ENCODE measurements at regions not wholly inside any gene's neighbourhood (a gene's known extent, or its start where the extent isn't known, plus 50 kb on each side); places are given as distances from the start of the nearest gene placed in this dataset.

DNA sequence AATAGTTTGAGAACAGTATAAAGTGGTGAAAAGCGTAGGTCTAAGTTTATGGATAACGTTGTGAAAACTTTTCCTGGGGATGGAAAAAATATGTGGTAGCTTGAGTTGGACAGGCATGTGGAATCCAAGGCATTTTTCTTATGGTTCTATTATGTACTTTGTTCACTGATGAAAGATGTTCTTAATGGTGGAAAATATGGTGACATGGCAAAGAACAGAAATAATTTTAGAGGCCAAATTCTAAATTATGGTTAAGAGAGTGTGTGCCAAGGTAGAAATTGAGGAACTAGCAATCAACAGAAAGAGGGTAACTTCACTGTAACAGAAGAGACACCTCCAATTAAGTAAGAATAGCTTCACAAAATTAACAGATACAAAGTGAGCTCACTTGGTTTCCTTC lies 427.8 kb downstream of the SLC6A15 start:
- Mint-ChIP-seq H3K4me3 (no peak overlapping the region), H3K4me1 (no peaks in the 10 kb centered on the region), H3K27ac (no peak overlapping the region), H3K27me3 (no peaks in the 10 kb centered on the region), H3K9me3 (ENCODE audit: insufficient read depth) (no peaks in the 10 kb centered on the region)
- Histone ChIP-seq H3K27me3 (replicated peaks in 1 of 4; ENCODE audit: control extremely low read depth in 1 of 4, control insufficient read depth in 3 of 4, insufficient read depth in 4 of 4, low read length in 3 of 4) (no peaks in the 10 kb centered on the region), H4K20me1 (ENCODE audit: control insufficient read depth, insufficient read depth, low read length, poor library complexity, severe bottlenecking) (no peaks in the 10 kb centered on the region), H3K4me2 (replicated peaks; ENCODE audit: low read depth, low read length, poor library complexity, severe bottlenecking) (no peak overlapping the region), H3K4me3 (ENCODE audit: control extremely low read depth in 1 of 5, extremely low read depth in 1 of 5, insufficient read depth in 1 of 5, low read depth in 2 of 5, low read length in 4 of 5) (no peak overlapping the region), H3K4me1 (ENCODE audit: control insufficient read depth in 2 of 2, insufficient read depth in 2 of 2, low read length in 2 of 2) (no peaks in the 10 kb centered on the region), H3K9me3 (ENCODE audit: control extremely low read depth in 1 of 3, control insufficient read depth in 2 of 3, insufficient read depth in 1 of 3, low read length in 2 of 3) (no peaks in the 10 kb centered on the region), H3K27ac (ENCODE audit: low read length in 2 of 2) (no peak overlapping the region), H3K79me2 (ENCODE audit: control insufficient read depth, insufficient read depth, low read length) (no peaks in the 10 kb centered on the region), H3K36me3 (replicated peaks in 1 of 2; ENCODE audit: control extremely low read depth in 1 of 2, control insufficient read depth in 1 of 2, extremely low read depth in 1 of 2, insufficient read depth in 2 of 2, low read length in 1 of 2) (no peaks in the 10 kb centered on the region), H3K9ac (ENCODE audit: low read length) (no peak overlapping the region), H2AFZ (ENCODE audit: insufficient read depth, low read depth, low read length, poor library complexity, severe bottlenecking) (no peak overlapping the region)
- WGBS (ENCODE audit: insufficient coverage): 83% methylated on average over 1 of the region's 2 CpGs
- intact Hi-C loops (cut with micrococcal nuclease): no loop called here
- no peak for TF ChIP-seq EZH2 (IDR thresholded peaks at IDR 0.05; ENCODE audit: borderline replicate concordance, insufficient read depth, low read depth, low read length, poor library complexity, severe bottlenecking)
- TF ChIP-seq, protein P1, sequence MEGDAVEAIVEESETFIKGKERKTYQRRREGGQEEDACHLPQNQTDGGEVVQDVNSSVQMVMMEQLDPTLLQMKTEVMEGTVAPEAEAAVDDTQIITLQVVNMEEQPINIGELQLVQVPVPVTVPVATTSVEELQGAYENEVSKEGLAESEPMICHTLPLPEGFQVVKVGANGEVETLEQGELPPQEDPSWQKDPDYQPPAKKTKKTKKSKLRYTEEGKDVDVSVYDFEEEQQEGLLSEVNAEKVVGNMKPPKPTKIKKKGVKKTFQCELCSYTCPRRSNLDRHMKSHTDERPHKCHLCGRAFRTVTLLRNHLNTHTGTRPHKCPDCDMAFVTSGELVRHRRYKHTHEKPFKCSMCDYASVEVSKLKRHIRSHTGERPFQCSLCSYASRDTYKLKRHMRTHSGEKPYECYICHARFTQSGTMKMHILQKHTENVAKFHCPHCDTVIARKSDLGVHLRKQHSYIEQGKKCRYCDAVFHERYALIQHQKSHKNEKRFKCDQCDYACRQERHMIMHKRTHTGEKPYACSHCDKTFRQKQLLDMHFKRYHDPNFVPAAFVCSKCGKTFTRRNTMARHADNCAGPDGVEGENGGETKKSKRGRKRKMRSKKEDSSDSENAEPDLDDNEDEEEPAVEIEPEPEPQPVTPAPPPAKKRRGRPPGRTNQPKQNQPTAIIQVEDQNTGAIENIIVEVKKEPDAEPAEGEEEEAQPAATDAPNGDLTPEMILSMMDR (IDR thresholded peaks at IDR 0.05): no peak
- DNase-seq: no peak
- no peak for ATAC-seq (ENCODE audit: low read depth)
- ChIA-PET CTCF (no interaction called here), POLR2A (no interaction called here)

DNA sequence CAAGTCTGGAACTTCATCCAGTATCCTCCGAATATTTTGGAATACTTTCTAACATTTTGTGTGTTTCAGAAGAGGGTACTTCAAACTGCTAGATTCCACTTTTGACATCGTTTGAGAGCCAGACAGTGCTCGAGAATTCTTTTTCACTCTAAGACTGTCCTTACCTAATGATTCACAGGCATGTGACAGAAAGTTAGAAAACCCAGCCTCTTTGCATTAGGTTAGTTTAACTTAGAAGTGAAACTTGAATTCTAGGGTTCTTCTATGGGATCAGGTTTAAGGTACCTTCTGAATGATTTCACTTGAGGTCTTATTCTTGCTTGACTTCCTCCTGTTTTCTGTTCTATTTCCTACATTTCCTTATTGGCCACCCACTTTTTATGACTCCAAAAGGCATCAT lies 431.8 kb downstream of the SLC6A15 start:
- no CpG with 5 or more reads among the region's 3 CpGs for WGBS (ENCODE audit: insufficient coverage)
- Histone ChIP-seq H3K27me3 (replicated peaks in 1 of 4; ENCODE audit: control extremely low read depth in 1 of 4, control insufficient read depth in 3 of 4, insufficient read depth in 4 of 4, low read length in 3 of 4) (no peaks in the 10 kb centered on the region), H4K20me1 (ENCODE audit: control insufficient read depth, insufficient read depth, low read length, poor library complexity, severe bottlenecking) (no peaks in the 10 kb centered on the region), H3K27ac (ENCODE audit: low read length in 2 of 2) (no peak overlapping the region), H3K4me2 (replicated peaks; ENCODE audit: low read depth, low read length, poor library complexity, severe bottlenecking) (no peak overlapping the region), H3K9ac (ENCODE audit: low read length) (no peak overlapping the region), H3K36me3 (replicated peaks in 1 of 2; ENCODE audit: control extremely low read depth in 1 of 2, control insufficient read depth in 1 of 2, extremely low read depth in 1 of 2, insufficient read depth in 2 of 2, low read length in 1 of 2) (no peaks in the 10 kb centered on the region), H3K4me3 (ENCODE audit: control extremely low read depth in 1 of 5, extremely low read depth in 1 of 5, insufficient read depth in 1 of 5, low read depth in 2 of 5, low read length in 4 of 5) (no peak overlapping the region), H3K79me2 (ENCODE audit: control insufficient read depth, insufficient read depth, low read length) (no peaks in the 10 kb centered on the region), H3K4me1 (ENCODE audit: control insufficient read depth in 2 of 2, insufficient read depth in 2 of 2, low read length in 2 of 2) (no peaks in the 10 kb centered on the region), H3K9me3 (ENCODE audit: control extremely low read depth in 1 of 3, control insufficient read depth in 2 of 3, insufficient read depth in 1 of 3, low read length in 2 of 3) (no peaks in the 10 kb centered on the region), H2AFZ (ENCODE audit: insufficient read depth, low read depth, low read length, poor library complexity, severe bottlenecking) (no peak overlapping the region)
- TF ChIP-seq, protein P1 (IDR thresholded peaks at IDR 0.05): no peak
- TF ChIP-seq EZH2 (IDR thresholded peaks at IDR 0.05; ENCODE audit: borderline replicate concordance, insufficient read depth, low read depth, low read length, poor library complexity, severe bottlenecking): no peak
- CTCF ChIA-PET: no interaction called here
- POLR2A ChIA-PET: no interaction called here
- Mint-ChIP-seq H3K27ac (no peak overlapping the region), H3K4me3 (no peak overlapping the region), H3K27me3 (no peaks in the 10 kb centered on the region), H3K9me3 (ENCODE audit: insufficient read depth) (peaks cover 2% of the 10 kb centered on the region), H3K4me1 (peaks cover 1% of the 10 kb centered on the region)
- DNase-seq (no peak), ATAC-seq (ENCODE audit: low read depth) (no peak)
- intact Hi-C loops (cut with micrococcal nuclease): no loop called here

Data from B cell (primary cell).